AG04449 (cell line): ENCODE measurements at regions not wholly inside any gene's neighbourhood (a gene's known extent, or its start where the extent isn't known, plus 50 kb on each side); places are given as distances from the start of the nearest gene placed in this dataset.

Experiments used
- CTCF ChIA-PET: fragments of 350-600 bp; formaldehyde crosslinking; extraction: SDS; loops from one replicate; lab custom pipeline; 2021; ENCODE audit warnings: antibody characterized with exemption; lab: Yijun Ruan, JAX
- POLR2A ChIA-PET: fragments of 400-600, 350-600 bp; formaldehyde crosslinking; extraction: SDS; loops from one replicate; lab custom pipeline; 2020; ENCODE audit warnings: antibody characterized with exemption, inconsistent platforms; lab: Yijun Ruan, JAX
- DNase-seq: peaks from one replicate; pipeline ENCODE4 v3.0.0-alpha.2; 2010; ENCODE audit warnings: low read depth, low spot score
- H3K4me3 ChIP-seq: 2 replicates; pipeline ENCODE4 v1.5.1; 2011; ENCODE audit warnings: low read depth, mild to moderate bottlenecking, control low read depth, low read length
- TF ChIP-seq, protein P1 (sequence below): IDR thresholded peaks from one replicate; pipeline ENCODE4 v1.5.1; 2011; ENCODE audit warnings: mild to moderate bottlenecking, moderate library complexity, low read length, control low read depth, inconsistent platforms; ENCODE audit not compliant: insufficient read depth; ENCODE audit errors: missing control alignments

DNA sequence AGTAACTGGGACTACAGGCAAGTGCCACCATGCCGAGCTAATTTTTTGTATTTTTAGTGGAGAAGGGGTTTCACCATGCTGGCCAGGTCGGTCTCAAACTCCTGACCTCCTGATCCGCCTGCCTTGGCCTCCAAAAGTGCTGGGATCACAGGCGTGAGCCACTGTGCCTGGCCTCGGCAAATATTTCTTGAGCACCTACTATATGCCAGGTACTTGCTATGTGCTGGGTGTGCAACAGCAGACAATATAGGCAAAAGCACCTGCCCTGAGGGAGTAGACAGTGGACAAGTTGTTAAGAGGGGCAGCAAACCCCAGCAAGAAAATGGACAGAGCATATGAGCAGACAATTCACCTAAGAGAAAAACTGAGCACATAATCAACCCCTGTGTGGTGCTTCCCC, 51.0 kb upstream of the CDKN2AIP start:
- TF ChIP-seq, protein P1, sequence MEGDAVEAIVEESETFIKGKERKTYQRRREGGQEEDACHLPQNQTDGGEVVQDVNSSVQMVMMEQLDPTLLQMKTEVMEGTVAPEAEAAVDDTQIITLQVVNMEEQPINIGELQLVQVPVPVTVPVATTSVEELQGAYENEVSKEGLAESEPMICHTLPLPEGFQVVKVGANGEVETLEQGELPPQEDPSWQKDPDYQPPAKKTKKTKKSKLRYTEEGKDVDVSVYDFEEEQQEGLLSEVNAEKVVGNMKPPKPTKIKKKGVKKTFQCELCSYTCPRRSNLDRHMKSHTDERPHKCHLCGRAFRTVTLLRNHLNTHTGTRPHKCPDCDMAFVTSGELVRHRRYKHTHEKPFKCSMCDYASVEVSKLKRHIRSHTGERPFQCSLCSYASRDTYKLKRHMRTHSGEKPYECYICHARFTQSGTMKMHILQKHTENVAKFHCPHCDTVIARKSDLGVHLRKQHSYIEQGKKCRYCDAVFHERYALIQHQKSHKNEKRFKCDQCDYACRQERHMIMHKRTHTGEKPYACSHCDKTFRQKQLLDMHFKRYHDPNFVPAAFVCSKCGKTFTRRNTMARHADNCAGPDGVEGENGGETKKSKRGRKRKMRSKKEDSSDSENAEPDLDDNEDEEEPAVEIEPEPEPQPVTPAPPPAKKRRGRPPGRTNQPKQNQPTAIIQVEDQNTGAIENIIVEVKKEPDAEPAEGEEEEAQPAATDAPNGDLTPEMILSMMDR = no peak
- H3K4me3 ChIP-seq = no peak overlapping the region
- ChIA-PET CTCF (interaction anchor here (1.1 kb wide), 1 partner anchor 13 kb away, joined by 5 read pairs; no protein-coding TSS in a partner anchor), POLR2A (no interaction called here)
- no peak for DNase-seq

DNA sequence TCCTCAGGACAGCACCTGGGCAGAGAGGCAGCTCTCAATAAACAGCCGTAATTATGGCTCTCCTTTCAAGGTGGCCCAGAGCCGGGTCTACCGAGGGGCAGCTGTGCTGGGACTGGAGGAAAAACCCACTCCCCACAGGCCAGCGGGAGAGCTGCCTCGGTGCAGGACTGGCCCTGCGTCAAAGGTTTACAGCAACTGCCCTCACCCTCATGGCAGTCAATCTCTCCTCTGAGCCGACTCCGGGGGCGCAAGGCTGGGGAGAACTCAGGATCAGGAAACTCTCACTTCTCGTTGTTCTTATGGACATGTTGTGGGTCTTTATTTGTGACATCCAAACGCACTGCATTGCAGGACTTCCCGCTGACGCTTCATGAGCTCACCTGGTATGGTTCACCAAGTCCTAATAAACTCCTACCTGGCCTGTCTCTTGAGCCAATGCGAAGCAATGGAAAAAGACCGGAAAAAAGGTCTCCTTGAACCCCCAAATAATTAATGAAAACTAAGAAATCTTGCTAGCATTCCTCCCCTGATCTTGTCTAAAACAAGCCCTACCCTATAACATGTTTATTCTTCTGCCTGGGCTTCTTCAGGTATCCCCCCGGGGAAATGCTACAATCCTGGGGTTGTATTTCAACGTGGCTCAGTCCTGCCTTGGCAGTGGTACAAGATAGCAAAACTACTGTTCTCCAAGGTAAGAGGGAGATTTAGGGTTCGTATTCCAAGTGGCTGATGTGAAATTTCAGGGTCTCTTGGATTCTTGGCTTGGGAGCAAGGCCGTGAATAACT, 50.1 kb upstream of the CDKN2AIP start:
- DNase-seq = no peak
- no peak overlapping the region for H3K4me3 ChIP-seq
- TF ChIP-seq, protein P1 = no peak
- CTCF ChIA-PET = interaction anchor here (1.0 to 3.1 kb wide), 4 partner anchors 12 to 97 kb away, joined by 3 to 30 read pairs (median 5); no protein-coding TSS in a partner anchor
- POLR2A ChIA-PET = no interaction called here
